H1 (cell line): ENCODE measurements at regions not wholly inside any gene's neighbourhood (a gene's known extent, or its start where the extent isn't known, plus 50 kb on each side); places are given as distances from the start of the nearest gene placed in this dataset.

Experiments
- CTCF ChIA-PET: fragments of 300-600 bp; sonication (Branson Sonifier 250); formaldehyde crosslinking; loops from one replicate; lab custom pipeline; 2021; ENCODE audit not compliant: partially characterized antibody; lab: Charles Lee
- POLR2A ChIA-PET: fragments of 300-600 bp; sonication (Branson Sonifier 250); formaldehyde crosslinking; loops from one replicate; lab custom pipeline; 2021; ENCODE audit warnings: inconsistent platforms; ENCODE audit not compliant: partially characterized antibody; lab: Charles Lee
- DNase-seq, 2 experiments: peaks; one replicate each; pipeline versions ENCODE4 v3.0.0 to v3.0.0-alpha.2; 2010 to 2022; ENCODE audit warnings: low spot score in 2 of 2, low read depth in 1 of 2, mixed read lengths in 1 of 2
- FAIRE-seq: peaks from 2 replicates; lab custom pipeline; 2011; peaks lifted over from hg19 to GRCh38; lab: Jason Lieb, UNC
- H2AFZ ChIP-seq: 2 replicates; pipeline ENCODE4 v1.8.1; 2012; ENCODE audit warnings: low read length, inconsistent platforms
- H2AK5ac ChIP-seq: 2 replicates; pipeline ENCODE4 v1.6.1; 2013; ENCODE audit warnings: low read depth, low read length
- H2BK120ac ChIP-seq: replicated peaks from 2 replicates; pipeline ENCODE3; 2013; ENCODE audit warnings: low read depth, low read length, inconsistent platforms
- H2BK12ac ChIP-seq: 2 replicates; pipeline ENCODE4 v1.6.1; 2013; ENCODE audit warnings: low read depth, low read length
- H2BK15ac ChIP-seq: 2 replicates; pipeline ENCODE4 v1.6.1; 2013; ENCODE audit warnings: low read length
- H2BK20ac ChIP-seq: 2 replicates; pipeline ENCODE4 v1.6.1; 2013; ENCODE audit warnings: low read length
- H2BK5ac ChIP-seq: 2 replicates; pipeline ENCODE4 v1.6.1; 2013; ENCODE audit warnings: low read depth, low read length
- H3K14ac ChIP-seq: 2 replicates; pipeline ENCODE4 v1.6.1; 2013; ENCODE audit warnings: inconsistent platforms; ENCODE audit not compliant: insufficient read length
- H3K18ac ChIP-seq: 2 replicates; pipeline ENCODE4 v1.6.1; 2013; ENCODE audit warnings: low read length; ENCODE audit errors: extremely low read depth
- H3K23ac ChIP-seq: 2 replicates; pipeline ENCODE4 v1.6.1; 2013; ENCODE audit warnings: inconsistent platforms; ENCODE audit not compliant: insufficient read length
- H3K23me2 ChIP-seq: 2 replicates; pipeline ENCODE4 v1.6.1; 2013; ENCODE audit warnings: low read depth, low read length
- H3K27ac ChIP-seq: 2 replicates; pipeline ENCODE4 v1.6.1; 2011; ENCODE audit warnings: low read depth, low read length, inconsistent platforms
- H3K27me3 ChIP-seq, 4 experiments: replicated peaks in 1 of 4; 1 replicate in 1 of 4; 2 replicates in 3 of 4; pipeline versions ENCODE4 v1.6.1 to v1.8.1; 2011 to 2013; ENCODE audit warnings: low read length in 3 of 4, mild to moderate bottlenecking in 3 of 4, inconsistent platforms in 2 of 4, mixed read lengths in 2 of 4, moderate library complexity in 1 of 4; ENCODE audit not compliant: control insufficient read depth in 3 of 4, insufficient read depth in 3 of 4; ENCODE audit errors: extremely low read depth in 1 of 4
- H3K36me3 ChIP-seq, 4 experiments: 2 replicates each; pipeline versions ENCODE4 v1.6.1 to v1.8.1; 2011 to 2013; ENCODE audit warnings: mild to moderate bottlenecking in 4 of 4, low read length in 3 of 4, moderate library complexity in 2 of 4, control low read depth in 1 of 4, inconsistent platforms in 1 of 4; ENCODE audit not compliant: insufficient read depth in 4 of 4, control insufficient read depth in 2 of 4
- H3K4ac ChIP-seq: replicated peaks from 2 replicates; pipeline ENCODE3; 2013; ENCODE audit warnings: low read length, low read depth, mixed read lengths, inconsistent platforms; ENCODE audit not compliant: insufficient read length
- H3K4me1 ChIP-seq, 4 experiments: replicated peaks in 1 of 4; 1 replicate in 1 of 4; 2 replicates in 3 of 4; pipeline versions ENCODE4 v1.6.1 to v1.8.1; 2011 to 2013; ENCODE audit warnings: low read length in 3 of 4, inconsistent platforms in 2 of 4, mixed read lengths in 1 of 4; ENCODE audit not compliant: insufficient read depth in 4 of 4, control insufficient read depth in 3 of 4
- H3K4me2 ChIP-seq, 2 experiments: 2 replicates each; pipeline versions ENCODE4 v1.6.1 to v1.8.1; 2011 to 2013; ENCODE audit warnings: low read depth in 2 of 2, low read length in 2 of 2, control low read depth in 1 of 2, inconsistent platforms in 1 of 2, mild to moderate bottlenecking in 1 of 2; ENCODE audit not compliant: insufficient read depth in 1 of 2
- H3K4me3 ChIP-seq, 4 experiments: fragments of 200-600, 300-600 bp in 1 of 4; sonication (generic), shearing (Covaris generic), sonication (Bioruptor Twin) in 1 of 4; 2 replicates each; pipeline versions ENCODE4 v1.5.1 to v1.8.1; 2011 to 2016; ENCODE audit warnings: low read length in 4 of 4, low read depth in 3 of 4, control low read depth in 2 of 4, inconsistent platforms in 2 of 4, mild to moderate bottlenecking in 2 of 4, mixed read lengths in 1 of 4, moderate library complexity in 1 of 4; ENCODE audit not compliant: insufficient read depth in 2 of 4; ENCODE audit errors: extremely low read depth in 1 of 4
- H3K56ac ChIP-seq: replicated peaks from 2 replicates; pipeline ENCODE3; 2013; ENCODE audit warnings: low read depth, mild to moderate bottlenecking, mixed read lengths, low read length, inconsistent platforms; ENCODE audit not compliant: insufficient read length
- H3K79me1 ChIP-seq: 2 replicates; pipeline ENCODE4 v1.6.1; 2013; ENCODE audit warnings: low read depth, low read length, control low read depth
- H3K79me2 ChIP-seq, 2 experiments: 2 replicates each; pipeline versions ENCODE4 v1.6.1 to v1.8.1; 2012 to 2013; ENCODE audit warnings: low read length in 2 of 2, mild to moderate bottlenecking in 2 of 2, inconsistent platforms in 1 of 2; ENCODE audit not compliant: insufficient read depth in 2 of 2, control insufficient read depth in 1 of 2
- H3K9ac ChIP-seq, 4 experiments: replicated peaks in 1 of 4; 1 replicate in 1 of 4; 2 replicates in 3 of 4; pipeline versions ENCODE4 v1.6.1 to v1.8.1; 2011 to 2013; ENCODE audit warnings: low read depth in 3 of 4, low read length in 3 of 4, control low read depth in 2 of 4, mild to moderate bottlenecking in 2 of 4, moderate library complexity in 2 of 4, inconsistent platforms in 1 of 4; ENCODE audit errors: extremely low read depth in 1 of 4
- H3K9me3 ChIP-seq, 2 experiments: 2 replicates each; pipeline versions ENCODE4 v1.6.1 to v1.8.1; 2012 to 2013; ENCODE audit warnings: mild to moderate bottlenecking in 2 of 2, moderate library complexity in 2 of 2, control low read depth in 1 of 2, inconsistent platforms in 1 of 2, low read depth in 1 of 2, low read length in 1 of 2, mixed read lengths in 1 of 2; ENCODE audit not compliant: insufficient read depth in 2 of 2
- H4K20me1 ChIP-seq, 2 experiments: replicated peaks in 1 of 2; 2 replicates each; pipeline versions ENCODE3 to v1.8.1; 2011 to 2013; ENCODE audit warnings: inconsistent platforms in 2 of 2, low read length in 2 of 2, mild to moderate bottlenecking in 1 of 2; ENCODE audit not compliant: insufficient read depth in 2 of 2, control insufficient read depth in 1 of 2
- H4K5ac ChIP-seq: 2 replicates; pipeline ENCODE4 v1.6.1; 2013; ENCODE audit warnings: low read length, low read depth, mixed read lengths, inconsistent platforms; ENCODE audit not compliant: insufficient read length
- H4K8ac ChIP-seq: 2 replicates; pipeline ENCODE4 v1.8.0; 2013; ENCODE audit warnings: mild to moderate bottlenecking, moderate library complexity, low read length, inconsistent platforms; ENCODE audit not compliant: insufficient read depth; ENCODE audit errors: extremely low read depth
- H4K91ac ChIP-seq: replicated peaks from 2 replicates; pipeline ENCODE3; 2013; ENCODE audit warnings: low read length, mixed read lengths, inconsistent platforms; ENCODE audit not compliant: insufficient read length
- BCL11A ChIP-seq, 2 experiments: IDR thresholded peaks; one replicate each; pipeline ENCODE4 v1.6.1; 2011; ENCODE audit warnings: low read depth in 2 of 2, low read length in 2 of 2, mild to moderate bottlenecking in 2 of 2
- CBX8 ChIP-seq: fragments of 300-800, 300-1000 bp; sonication (generic); IDR thresholded peaks from 2 replicates; pipeline ENCODE4 v1.7.1; 2016; ENCODE audit warnings: low read depth, low read length, borderline replicate concordance
- CHD2 ChIP-seq: IDR thresholded peaks from 2 replicates; pipeline ENCODE4 v1.6.1; 2012; ENCODE audit warnings: low read length, improper control_type of control experiment
- CTBP2 ChIP-seq: IDR thresholded peaks from 2 replicates; pipeline ENCODE4 v1.7.0; 2011; ENCODE audit warnings: borderline replicate concordance, mild to moderate bottlenecking, moderate library complexity, mixed read lengths, low read length; ENCODE audit not compliant: insufficient read depth, insufficient read length
- EGR1 ChIP-seq: IDR thresholded peaks from 2 replicates; pipeline ENCODE4 v1.6.1; 2011; ENCODE audit warnings: low read depth, low read length, borderline replicate concordance
- JUND ChIP-seq: IDR thresholded peaks from 2 replicates; pipeline ENCODE4 v1.6.1; 2011; ENCODE audit warnings: mild to moderate bottlenecking, improper control_type of control experiment, low read length
- MAFK ChIP-seq: IDR thresholded peaks from 2 replicates; pipeline ENCODE4 v1.6.1; 2012; ENCODE audit warnings: low read depth, mild to moderate bottlenecking, improper control_type of control experiment, low read length
- POU5F1 ChIP-seq: IDR thresholded peaks from 2 replicates; pipeline ENCODE4 v1.6.1; 2011; ENCODE audit warnings: low read depth, mild to moderate bottlenecking, low read length, moderate library complexity
- SIN3A ChIP-seq, 2 experiments: IDR thresholded peaks in 1 of 2; conservative IDR thresholded peaks in 1 of 2; 2 replicates each; pipeline ENCODE4 v1.6.1; 2011 to 2012; ENCODE audit warnings: low read length in 2 of 2, improper control_type of control experiment in 1 of 2, low read depth in 1 of 2, mild to moderate bottlenecking in 1 of 2
- TCF12 ChIP-seq: IDR thresholded peaks from 2 replicates; pipeline ENCODE4 v1.6.1; 2011; ENCODE audit warnings: low read depth, mild to moderate bottlenecking, low read length
- YY1 ChIP-seq: IDR thresholded peaks from 2 replicates; pipeline ENCODE4 v1.6.1; 2011; ENCODE audit warnings: low read depth, mild to moderate bottlenecking, low read length
- ZNF274 ChIP-seq: IDR thresholded peaks from 2 replicates; pipeline ENCODE4 v1.7.0; 2012; ENCODE audit warnings: low read length, borderline replicate concordance; ENCODE audit errors: extremely low read depth
- WGBS, 2 experiments: shearing (Covaris generic) in 1 of 2; methylation state at CpG; one replicate each; pipeline versions ENCODE4 v1.1.6 to v1.1.7; 2013 to 2015; ENCODE audit warnings: low lambda C conversion rate in 2 of 2, mixed read lengths in 2 of 2, inconsistent platforms in 1 of 2, low coverage in 1 of 2, missing lambda C conversion rate in 1 of 2; ENCODE audit not compliant: insufficient replicate concordance in 2 of 2, insufficient coverage in 1 of 2, insufficient read length in 1 of 2; ENCODE audit errors: extremely low coverage in 1 of 2, missing lambda C conversion rate in 1 of 2; 5-methylcytosine and 5-hydroxymethylcytosine counted together

DNA sequence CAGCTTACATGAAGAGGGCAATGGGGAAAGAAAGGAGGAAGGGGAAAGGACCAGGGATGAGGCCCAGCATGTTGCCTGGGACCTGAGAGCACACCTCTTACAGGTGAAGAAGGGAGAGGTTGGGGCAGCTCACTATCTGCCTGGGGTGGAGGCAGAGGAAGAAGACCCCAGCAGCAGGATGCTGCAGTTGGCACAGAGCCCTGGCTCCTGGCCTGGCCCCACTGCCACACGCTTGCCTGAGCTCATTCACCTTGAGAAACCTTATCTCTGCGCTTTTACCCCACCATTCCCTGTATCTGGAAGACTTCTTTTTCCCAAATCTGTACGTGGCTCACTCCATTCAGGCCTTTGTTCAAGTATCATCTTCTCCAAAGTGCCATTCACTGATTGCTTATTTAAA is 147.8 kb upstream of the TMEM72 start:
- H2BK5ac ChIP-seq = no peak overlapping the region
- no peaks in the 10 kb centered on the region for H4K20me1 ChIP-seq
- no peak overlapping the region for H2BK15ac ChIP-seq
- POLR2A ChIA-PET = no interaction called here
- no peak overlapping the region for H3K9ac ChIP-seq
- H2BK20ac ChIP-seq = no peak overlapping the region
- H4K91ac ChIP-seq = no peak overlapping the region
- DNase-seq (no peak), FAIRE-seq (no peak)
- H3K4me3 ChIP-seq = no peak overlapping the region
- H3K14ac ChIP-seq = no peak overlapping the region
- no peaks in the 10 kb centered on the region for H3K9me3 ChIP-seq
- 83% methylated on average over 3 of the region's 3 CpGs; no CpG with 5 or more reads in 1 of the 2 experiments for WGBS, 2 experiments
- no peak overlapping the region for H4K8ac ChIP-seq
- peaks cover 0 to 3% (median 0%) of the 10 kb centered on the region in 4 experiments; a peak in 1 of 7 replicates for H3K4me1 ChIP-seq
- TF ChIP-seq TCF12 = no peak
- TF ChIP-seq BCL11A (IDR thresholded peaks at IDR 0.05; ENCODE audit: low read depth in 2 of 2, low read length in 2 of 2) = no peak
- no peak for TF ChIP-seq POU5F1
- TF ChIP-seq CTBP2 = no peak
- TF ChIP-seq CHD2 = no peak
- TF ChIP-seq MAFK = no peak
- TF ChIP-seq EGR1 = no peak
- TF ChIP-seq ZNF274 = no peak
- no peak for TF ChIP-seq YY1
- no peak for TF ChIP-seq JUND
- TF ChIP-seq SIN3A (conservative IDR thresholded peaks at IDR 0.05 in 1 of 2, IDR thresholded peaks at IDR 0.05 in 1 of 2; ENCODE audit: low read depth in 1 of 2, low read length in 2 of 2) = no peak
- TF ChIP-seq CBX8 = no peak
- H3K79me2 ChIP-seq = no peaks in the 10 kb centered on the region
- H3K18ac ChIP-seq = no peak overlapping the region
- no peak overlapping the region for H4K5ac ChIP-seq
- no peaks in the 10 kb centered on the region for H3K36me3 ChIP-seq
- H2BK120ac ChIP-seq = no peak overlapping the region
- no peak overlapping the region for H3K4ac ChIP-seq
- no peaks in the 10 kb centered on the region for H3K23me2 ChIP-seq
- no peak overlapping the region for H3K4me2 ChIP-seq
- H3K56ac ChIP-seq = no peak overlapping the region
- H3K27me3 ChIP-seq = no peaks in the 10 kb centered on the region; a peak in 2 of 7 replicates
- no peak overlapping the region for H3K23ac ChIP-seq
- CTCF ChIA-PET = no interaction called here
- H2AFZ ChIP-seq = no peak overlapping the region
- no peaks in the 10 kb centered on the region for H3K79me1 ChIP-seq
- H3K27ac ChIP-seq = no peak overlapping the region
- H2AK5ac ChIP-seq = no peak overlapping the region
- no peak overlapping the region for H2BK12ac ChIP-seq
